Lower leg skin (tissue), 4 donors: ENCODE measurements at regions not wholly inside any gene's neighbourhood (a gene's known extent, or its start where the extent isn't known, plus 50 kb on each side); places are given as distances from the start of the nearest gene placed in this dataset.

ENCODE experiments used
- DNase-seq, 2 donors: peaks; one replicate each; pipeline ENCODE4 v3.0.0-alpha.2; 2019; ENCODE audit warnings: low spot score in 2 of 2
- H3K4me3 ChIP-seq: fragments of 200-600 bp; sonication (generic); 2 replicates; pipeline ENCODE4 v1.5.1; 2017; ENCODE audit warnings: mild to moderate bottlenecking, low read depth; ENCODE audit not compliant: poor library complexity, severe bottlenecking
- POLR2A ChIP-seq, 2 donors: fragments of 450-650 bp; IDR thresholded peaks; one replicate each; pipeline ENCODE4 v1.6.1; 2016 to 2017; ENCODE audit warnings: antibody characterized with exemption in 2 of 2, mild to moderate bottlenecking in 1 of 2, moderate library complexity in 1 of 2
- WGBS, 2 donors: methylation state at CpG; one replicate each; pipeline ENCODE4 v1.1.5; 2018; 5-methylcytosine and 5-hydroxymethylcytosine counted together
- intact Hi-C: fragments of 100-400 bp; cut with DNase I; formaldehyde crosslinking; loops from one replicate; pipeline ENCODE4 v1.15.0; 2023; ENCODE audit warnings: low total_unique reads
- TF ChIP-seq, protein P1 (sequence below), 3 donors: fragments of 450-650 bp; IDR thresholded peaks; one replicate each; pipeline ENCODE4 v1.5.1; 2016; ENCODE audit warnings: antibody characterized with exemption in 3 of 3, mild to moderate bottlenecking in 3 of 3, moderate library complexity in 2 of 3

DNA sequence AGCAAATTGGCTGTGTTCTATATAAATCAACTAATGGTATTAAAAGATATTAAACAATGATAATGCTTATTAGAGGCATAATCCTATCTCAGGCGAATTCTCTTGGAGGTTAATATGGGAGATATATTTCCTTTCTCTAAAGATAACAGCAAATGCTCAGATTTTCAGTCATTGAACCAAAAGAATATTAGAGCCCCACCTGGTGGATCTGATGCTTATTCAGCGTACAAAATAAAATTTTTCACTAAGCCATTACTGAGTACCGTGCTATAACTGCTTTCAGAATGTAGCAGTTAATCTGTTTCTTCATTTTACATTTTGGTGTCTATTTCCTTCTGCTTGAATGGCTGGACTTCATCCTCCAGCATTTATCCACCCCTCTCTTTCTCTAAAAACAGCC, 143.3 kb upstream of the IPO5 start:
- intact Hi-C loops, result no loop called here
- DNase-seq, result no peak
- WGBS, 2 donors, result 29 to 36% methylated on average over 3 of the region's 3 CpGs
- H3K4me3 ChIP-seq, result no peak overlapping the region
- TF ChIP-seq POLR2A (IDR thresholded peaks at IDR 0.05), result no peak
- TF ChIP-seq, protein P1, sequence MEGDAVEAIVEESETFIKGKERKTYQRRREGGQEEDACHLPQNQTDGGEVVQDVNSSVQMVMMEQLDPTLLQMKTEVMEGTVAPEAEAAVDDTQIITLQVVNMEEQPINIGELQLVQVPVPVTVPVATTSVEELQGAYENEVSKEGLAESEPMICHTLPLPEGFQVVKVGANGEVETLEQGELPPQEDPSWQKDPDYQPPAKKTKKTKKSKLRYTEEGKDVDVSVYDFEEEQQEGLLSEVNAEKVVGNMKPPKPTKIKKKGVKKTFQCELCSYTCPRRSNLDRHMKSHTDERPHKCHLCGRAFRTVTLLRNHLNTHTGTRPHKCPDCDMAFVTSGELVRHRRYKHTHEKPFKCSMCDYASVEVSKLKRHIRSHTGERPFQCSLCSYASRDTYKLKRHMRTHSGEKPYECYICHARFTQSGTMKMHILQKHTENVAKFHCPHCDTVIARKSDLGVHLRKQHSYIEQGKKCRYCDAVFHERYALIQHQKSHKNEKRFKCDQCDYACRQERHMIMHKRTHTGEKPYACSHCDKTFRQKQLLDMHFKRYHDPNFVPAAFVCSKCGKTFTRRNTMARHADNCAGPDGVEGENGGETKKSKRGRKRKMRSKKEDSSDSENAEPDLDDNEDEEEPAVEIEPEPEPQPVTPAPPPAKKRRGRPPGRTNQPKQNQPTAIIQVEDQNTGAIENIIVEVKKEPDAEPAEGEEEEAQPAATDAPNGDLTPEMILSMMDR (IDR thresholded peaks at IDR 0.05), result no peak

DNA sequence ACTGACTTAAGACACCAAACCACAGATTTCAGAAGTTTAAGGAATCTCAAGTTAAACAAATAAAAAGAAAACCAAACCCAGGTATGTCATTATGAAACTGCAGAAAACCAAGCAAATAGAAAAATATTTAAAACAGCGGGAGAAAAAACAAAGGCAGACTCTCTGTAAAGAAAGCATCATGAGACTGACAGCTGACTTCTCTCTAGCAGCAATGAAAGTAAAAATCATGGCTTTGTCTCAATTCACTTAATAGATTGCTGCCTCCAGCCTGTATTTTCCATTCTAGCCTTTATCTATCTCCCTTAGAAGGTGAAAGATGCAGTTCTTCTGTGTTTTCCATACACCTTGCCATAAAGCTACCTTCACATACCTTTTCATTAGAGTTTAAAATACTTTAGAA, 131.1 kb upstream of the IPO5 start:
- 90 to 93% methylated on average over 1 of the region's 1 CpG for WGBS, 2 donors
- TF ChIP-seq, protein P1 (IDR thresholded peaks at IDR 0.05), result no peak
- TF ChIP-seq POLR2A (IDR thresholded peaks at IDR 0.05), result no peak
- no peak for DNase-seq
- intact Hi-C loops, result no loop called here
- no peak overlapping the region for H3K4me3 ChIP-seq

DNA sequence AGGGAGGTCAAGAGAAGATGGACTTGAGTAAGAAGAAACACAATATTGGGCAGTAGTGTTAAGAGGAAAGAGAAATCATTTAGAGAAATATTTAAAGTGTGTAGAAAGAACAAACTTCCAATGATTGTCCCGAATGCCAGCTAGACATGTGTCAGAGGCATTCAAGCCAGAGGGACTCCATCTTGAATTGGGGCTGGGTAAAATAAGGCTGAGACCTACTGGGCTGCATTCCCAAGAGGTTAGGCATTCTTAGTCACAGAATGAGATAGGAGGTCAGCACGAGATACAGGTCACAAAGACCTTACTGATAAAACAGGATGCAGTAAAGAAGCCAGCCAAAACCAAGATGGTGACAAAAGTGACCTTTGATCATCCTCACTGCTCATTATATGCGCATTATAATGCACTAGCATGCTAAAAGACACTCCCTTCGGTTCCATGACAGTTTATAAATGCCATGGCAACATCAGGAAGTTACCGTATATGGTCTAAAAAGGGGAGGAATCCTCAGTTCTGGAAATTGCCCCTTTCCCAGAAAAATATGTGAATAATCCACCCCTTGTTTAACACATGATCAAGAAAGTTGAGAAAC, 127.0 kb upstream of the IPO5 start:
- TF ChIP-seq POLR2A (IDR thresholded peaks at IDR 0.05), result no peak
- TF ChIP-seq, protein P1 (IDR thresholded peaks at IDR 0.05), result no peak
- WGBS, 2 donors, result 83 to 85% methylated on average over 5 of the region's 5 CpGs

DNA sequence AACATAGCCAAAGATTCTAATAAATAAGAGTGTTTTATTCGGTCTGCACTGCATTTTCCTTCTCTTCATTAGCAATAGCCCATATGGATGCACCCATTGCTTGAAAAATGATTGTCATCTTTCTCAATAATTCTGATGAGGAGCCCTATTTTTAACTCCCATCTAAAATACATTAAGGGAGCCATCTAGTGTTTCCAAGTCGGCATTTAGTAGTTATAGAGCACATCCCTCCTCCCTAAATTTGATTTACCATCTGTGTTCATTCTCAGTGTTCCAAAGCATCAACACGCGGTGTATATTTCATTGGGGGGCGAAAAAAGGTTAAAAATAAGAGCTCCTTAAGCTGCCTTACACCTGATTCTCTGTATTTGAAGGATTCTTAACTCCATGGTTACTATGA, 119.2 kb upstream of the IPO5 start:
- no peak for TF ChIP-seq POLR2A (IDR thresholded peaks at IDR 0.05)
- TF ChIP-seq, protein P1 (IDR thresholded peaks at IDR 0.05), result no peak
- whole genome bisulfite sequencing, 2 donors, result 68 to 73% methylated on average over 5 of the region's 5 CpGs
- no peak overlapping the region for H3K4me3 ChIP-seq
- DNase-seq, result no peak
- intact Hi-C loops, result no loop called here

More for the DNA sequence above, 127.0 kb upstream of the IPO5 start:
- intact Hi-C loops, result no loop called here
- DNase-seq, result no peak
- no peak overlapping the region for H3K4me3 ChIP-seq

DNA sequence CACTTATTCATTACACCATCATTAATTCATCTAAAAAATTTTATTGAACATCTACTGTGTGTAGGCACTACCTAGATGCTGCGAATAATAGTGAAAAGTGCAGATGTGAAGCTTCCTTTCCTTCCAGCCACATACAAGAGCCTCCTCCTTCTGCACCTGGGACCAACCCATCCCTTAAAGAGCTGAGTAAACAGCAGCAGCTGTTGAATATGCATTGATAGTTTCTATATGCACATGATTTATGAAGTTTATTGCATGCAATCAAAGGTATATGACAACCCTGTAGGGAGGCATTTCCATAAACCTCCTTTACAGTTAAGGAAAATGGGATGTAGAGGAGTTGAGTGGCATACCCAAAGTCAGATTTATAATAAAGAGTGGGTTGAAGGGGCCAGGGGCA, 110.3 kb upstream of the IPO5 start:
- 94 to 97% methylated on average over 1 of the region's 1 CpG for WGBS, 2 donors
- no peak overlapping the region for H3K4me3 ChIP-seq
- TF ChIP-seq, protein P1 (IDR thresholded peaks at IDR 0.05), result no peak
- TF ChIP-seq POLR2A (IDR thresholded peaks at IDR 0.05), result no peak
- intact Hi-C loops, result no loop called here
- no peak for DNase-seq

DNA sequence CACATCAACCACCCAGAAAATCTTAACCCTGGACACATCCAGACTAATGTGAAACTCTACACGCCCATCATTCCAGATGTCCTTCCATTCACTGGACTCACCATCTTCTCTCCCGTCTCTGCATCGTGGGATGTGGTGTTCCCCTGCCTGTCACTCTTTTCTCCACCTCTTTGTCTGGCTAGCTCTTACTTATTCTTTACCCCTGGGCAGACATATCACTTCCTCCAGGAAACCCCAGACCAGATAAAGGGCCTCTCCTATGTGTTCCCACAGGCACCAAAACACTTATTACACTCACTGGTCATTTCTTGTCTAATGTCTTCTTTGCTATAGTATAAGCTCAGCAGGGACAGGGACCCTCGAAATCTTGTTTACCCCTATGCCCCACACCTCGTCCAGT, 109.3 kb upstream of the IPO5 start:
- TF ChIP-seq, protein P1 (IDR thresholded peaks at IDR 0.05), result no peak
- no peak for TF ChIP-seq POLR2A (IDR thresholded peaks at IDR 0.05)
- H3K4me3 ChIP-seq, result no peak overlapping the region
- intact Hi-C loops, result no loop called here
- 82 to 88% methylated on average over 5 of the region's 5 CpGs for WGBS, 2 donors
- no peak for DNase-seq
